ENCODE measurements at regions not wholly inside any gene's neighbourhood (a gene's known extent, or its start where the extent isn't known, plus 50 kb on each side); places are given as distances from the start of the nearest gene placed in this dataset.

GRCh38 chr19:28420811-28421550 is 792.0 kb downstream of the UQCRFS1 start:
- FAIRE-seq (no peak), DNase-seq (ENCODE audit: low read depth, low spot score) (no peak)
- Histone ChIP-seq H3K27me3 (ENCODE audit: control insufficient read depth in 2 of 2, insufficient read depth in 2 of 2, low read length in 2 of 2) (no peaks in the 10 kb centered on the region), H3K9ac (replicated peaks; ENCODE audit: extremely low read depth, insufficient read depth, low read length) (no peak overlapping the region), H4K20me1 (replicated peaks; ENCODE audit: control insufficient read depth, extremely low read depth, insufficient read depth, low read length) (no peaks in the 10 kb centered on the region), H3K4me2 (ENCODE audit: insufficient read depth, low read length) (no peak overlapping the region), H3K9me3 (replicated peaks; ENCODE audit: control insufficient read depth, insufficient read depth, low read length) (no peaks in the 10 kb centered on the region), H3K27ac (ENCODE audit: insufficient read depth, low read depth, low read length) (no peak overlapping the region), H2AFZ (ENCODE audit: low read depth, low read length) (no peak overlapping the region), H3K36me3 (ENCODE audit: control insufficient read depth in 2 of 2, extremely low read depth in 1 of 2, insufficient read depth in 2 of 2, low read length in 2 of 2) (no peaks in the 10 kb centered on the region), H3K4me1 (ENCODE audit: control insufficient read depth, extremely low read depth, insufficient read depth, low read length) (no peaks in the 10 kb centered on the region), H3K4me3 (replicated peaks in 1 of 3; ENCODE audit: insufficient read depth in 1 of 3, low read depth in 1 of 3, low read length in 3 of 3) (no peak overlapping the region), H3K9me1 (replicated peaks; ENCODE audit: control insufficient read depth, extremely low read depth, insufficient read depth, low read length) (no peaks in the 10 kb centered on the region), H3K79me2 (ENCODE audit: control insufficient read depth, insufficient read depth, low read length) (no peaks in the 10 kb centered on the region)
- dilution Hi-C loops (cut with MboI; ENCODE audit: extremely low pct_ligation_motif_present, low sequenced_read_pairs), result no loop called here
- ChIA-PET CTCF (no interaction called here), POLR2A (no interaction called here)
- no TSS peak for BruUV-seq (replicated peaks)
- intact Hi-C loops (cut with micrococcal nuclease), result no loop called here
- TF ChIP-seq, protein P1, sequence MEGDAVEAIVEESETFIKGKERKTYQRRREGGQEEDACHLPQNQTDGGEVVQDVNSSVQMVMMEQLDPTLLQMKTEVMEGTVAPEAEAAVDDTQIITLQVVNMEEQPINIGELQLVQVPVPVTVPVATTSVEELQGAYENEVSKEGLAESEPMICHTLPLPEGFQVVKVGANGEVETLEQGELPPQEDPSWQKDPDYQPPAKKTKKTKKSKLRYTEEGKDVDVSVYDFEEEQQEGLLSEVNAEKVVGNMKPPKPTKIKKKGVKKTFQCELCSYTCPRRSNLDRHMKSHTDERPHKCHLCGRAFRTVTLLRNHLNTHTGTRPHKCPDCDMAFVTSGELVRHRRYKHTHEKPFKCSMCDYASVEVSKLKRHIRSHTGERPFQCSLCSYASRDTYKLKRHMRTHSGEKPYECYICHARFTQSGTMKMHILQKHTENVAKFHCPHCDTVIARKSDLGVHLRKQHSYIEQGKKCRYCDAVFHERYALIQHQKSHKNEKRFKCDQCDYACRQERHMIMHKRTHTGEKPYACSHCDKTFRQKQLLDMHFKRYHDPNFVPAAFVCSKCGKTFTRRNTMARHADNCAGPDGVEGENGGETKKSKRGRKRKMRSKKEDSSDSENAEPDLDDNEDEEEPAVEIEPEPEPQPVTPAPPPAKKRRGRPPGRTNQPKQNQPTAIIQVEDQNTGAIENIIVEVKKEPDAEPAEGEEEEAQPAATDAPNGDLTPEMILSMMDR (IDR thresholded peaks at IDR 0.05; ENCODE audit: extremely low read depth in 1 of 2, insufficient read depth in 1 of 2, low read depth in 1 of 2, low read length in 2 of 2), result no peak
- TF ChIP-seq POLR2AphosphoS5 (IDR thresholded peaks at IDR 0.05; ENCODE audit: insufficient read depth, low read depth, low read length) (no peak), GATA2 (IDR thresholded peaks at IDR 0.05; ENCODE audit: insufficient read depth, insufficient read length, low read depth, low read length) (no peak), MYC (IDR thresholded peaks at IDR 0.05; ENCODE audit: low read depth, low read length) (no peak), POLR2A (IDR thresholded peaks at IDR 0.05; ENCODE audit: low read depth, low read length) (no peak), MAX (IDR thresholded peaks at IDR 0.05; ENCODE audit: insufficient read depth, insufficient read length) (no peak)

All from endothelial cell of umbilical vein (primary cell).